SJCRH30 (cell line): ENCODE measurements at regions not wholly inside any gene's neighbourhood (a gene's known extent, or its start where the extent isn't known, plus 50 kb on each side); places are given as distances from the start of the nearest gene placed in this dataset.
A peak's percentile ranks its signal among the peaks of the same experiment; 100 is the strongest.

Experiments used
- DNase-seq, 2 experiments: peaks; one replicate each; pipeline ENCODE4 v3.0.0-alpha.2; 2015 to 2020
- H3K27ac ChIP-seq: fragments of 250-450 bp; sonication (Bioruptor Pico); 2 replicates; pipeline ENCODE4 v1.5.1; 2020; ENCODE audit warnings: mild to moderate bottlenecking, moderate library complexity
- H3K27me3 ChIP-seq: fragments of 250-450 bp; sonication (Bioruptor Pico); 2 replicates; pipeline ENCODE4 v1.5.1; 2020; ENCODE audit warnings: mild to moderate bottlenecking, moderate library complexity
- H3K36me3 ChIP-seq: fragments of 250-450 bp; sonication (Bioruptor Pico); 2 replicates; pipeline ENCODE4 v1.5.1; 2020; ENCODE audit warnings: mild to moderate bottlenecking, moderate library complexity
- H3K4me1 ChIP-seq: fragments of 250-450 bp; sonication (Bioruptor Pico); 2 replicates; pipeline ENCODE4 v1.5.1; 2020; ENCODE audit warnings: mild to moderate bottlenecking, moderate library complexity
- H3K4me3 ChIP-seq: fragments of 250-450 bp; sonication (Bioruptor Pico); 2 replicates; pipeline ENCODE4 v1.5.1; 2020; ENCODE audit warnings: mild to moderate bottlenecking, moderate library complexity
- H3K9me3 ChIP-seq: fragments of 250-450 bp; sonication (Bioruptor Pico); replicated peaks from 2 replicates; pipeline ENCODE4 v1.5.1; 2020; ENCODE audit warnings: mild to moderate bottlenecking, moderate library complexity

DNA sequence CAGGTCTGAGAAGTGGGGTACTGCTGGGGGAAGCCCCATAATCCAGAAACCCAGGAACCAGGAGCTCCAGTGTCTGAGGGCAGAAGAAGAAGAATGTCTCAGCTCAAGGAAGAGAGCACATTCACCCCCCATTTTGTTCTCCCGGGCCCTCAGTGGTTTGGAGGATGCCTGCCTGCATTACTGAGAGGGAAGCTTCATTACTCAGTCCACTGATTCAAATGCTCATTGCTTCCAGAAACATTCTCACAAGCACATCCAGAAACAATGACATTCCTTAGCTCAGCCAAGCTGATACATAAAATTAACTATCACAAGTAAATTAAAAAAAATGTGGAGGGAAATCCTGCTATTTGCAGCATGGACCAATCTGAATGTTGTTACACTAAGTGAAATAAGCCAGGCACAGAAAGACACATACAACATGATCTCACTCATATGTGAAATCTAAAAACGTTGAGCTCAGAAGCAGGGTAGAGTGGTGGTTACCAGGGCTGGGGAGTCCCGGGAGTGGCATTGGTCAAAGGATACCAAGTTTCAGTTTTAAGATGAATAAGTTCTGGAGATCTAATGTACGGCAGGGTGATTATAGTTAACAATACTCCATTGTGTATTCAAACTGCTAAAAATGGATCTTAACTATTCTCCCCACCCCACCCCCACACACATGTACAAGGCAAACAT lies 459.3 kb downstream of the GALR1 start:
- no peak overlapping the region for H3K4me3 ChIP-seq
- H3K27me3 ChIP-seq: no peaks in the 10 kb centered on the region
- H3K36me3 ChIP-seq: no peaks in the 10 kb centered on the region
- H3K9me3 ChIP-seq: no peaks in the 10 kb centered on the region
- no peaks in the 10 kb centered on the region for H3K4me1 ChIP-seq
- DNase-seq: no peak
- H3K27ac ChIP-seq: no peak overlapping the region

DNA sequence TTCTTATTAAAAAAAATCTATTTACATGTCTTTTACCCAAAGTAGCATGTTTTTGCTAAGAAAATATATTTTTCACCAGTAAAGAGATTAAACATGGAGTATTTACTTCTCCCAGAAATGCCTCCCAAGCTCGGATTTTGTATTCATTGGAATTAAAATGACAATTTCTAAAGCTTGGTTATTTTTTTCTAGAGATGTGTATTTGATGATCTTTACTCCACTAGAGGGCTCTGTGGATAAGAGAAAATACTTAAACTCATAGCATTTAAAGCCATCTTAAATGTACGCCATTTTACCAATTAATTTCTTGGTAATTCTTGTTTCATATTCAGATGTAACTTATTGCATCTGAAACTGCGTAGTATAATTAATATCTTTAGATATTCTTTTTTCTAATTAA lies 461.4 kb downstream of the GALR1 start:
- Histone ChIP-seq H3K27me3 (no peaks in the 10 kb centered on the region), H3K9me3 (no peaks in the 10 kb centered on the region)
- DNase-seq: peak in 1 of 2 experiments; percentile 9

DNA sequence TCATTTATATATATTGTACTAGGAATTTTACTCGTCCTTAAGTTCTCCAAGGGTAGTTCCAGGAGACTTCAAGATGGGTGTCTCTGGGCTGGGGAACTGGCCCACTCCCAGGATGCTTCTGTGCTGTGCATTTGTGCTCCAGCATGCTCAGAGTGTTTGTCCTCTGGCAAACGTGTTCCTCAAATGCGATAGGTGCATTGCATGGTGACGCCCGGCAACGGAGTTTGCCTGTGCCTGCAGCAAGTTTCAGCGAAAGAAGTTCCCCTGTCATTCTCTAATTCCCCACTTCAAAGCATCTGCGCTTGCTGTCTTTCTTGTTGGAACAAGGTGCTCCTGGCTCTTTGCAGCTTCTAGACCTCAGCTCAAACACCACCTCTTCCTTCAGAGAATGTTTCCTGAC lies 465.1 kb downstream of the GALR1 start:
- H3K4me3 ChIP-seq: no peak overlapping the region
- H3K9me3 ChIP-seq: no peaks in the 10 kb centered on the region
- no peak for DNase-seq
- H3K27me3 ChIP-seq: no peaks in the 10 kb centered on the region
- peaks cover 3% of the 10 kb centered on the region; the same call in 1 of the 2 replicates for H3K4me1 ChIP-seq
- no peak overlapping the region for H3K27ac ChIP-seq
- no peaks in the 10 kb centered on the region for H3K36me3 ChIP-seq

More for the DNA sequence above, 461.4 kb downstream of the GALR1 start:
- Histone ChIP-seq H3K4me1 (no peaks in the 10 kb centered on the region), H3K27ac (no peak overlapping the region), H3K4me3 (no peak overlapping the region), H3K36me3 (no peaks in the 10 kb centered on the region)

- Histone ChIP-seq H3K27me3 (no peaks in the 10 kb centered on the region), H3K27ac (no peak overlapping the region), H3K9me3 (no peaks in the 10 kb centered on the region), H3K4me3 (no peak overlapping the region), H3K36me3 (no peaks in the 10 kb centered on the region), H3K4me1 (peaks cover 12% of the 10 kb centered on the region)
- no peak for DNase-seq
Observed at GRCh38 chr18:77716282-77716681, 466.6 kb downstream of the GALR1 start.

- no peaks in the 10 kb centered on the region for H3K27me3 ChIP-seq
- H3K4me3 ChIP-seq: no peak overlapping the region
- no peak for DNase-seq
- H3K4me1 ChIP-seq: no peaks in the 10 kb centered on the region
- H3K27ac ChIP-seq: no peak overlapping the region
- H3K9me3 ChIP-seq: no peaks in the 10 kb centered on the region
- H3K36me3 ChIP-seq: no peaks in the 10 kb centered on the region
Observed at GRCh38 chr18:77733292-77733903, 483.8 kb downstream of the GALR1 start.

DNA sequence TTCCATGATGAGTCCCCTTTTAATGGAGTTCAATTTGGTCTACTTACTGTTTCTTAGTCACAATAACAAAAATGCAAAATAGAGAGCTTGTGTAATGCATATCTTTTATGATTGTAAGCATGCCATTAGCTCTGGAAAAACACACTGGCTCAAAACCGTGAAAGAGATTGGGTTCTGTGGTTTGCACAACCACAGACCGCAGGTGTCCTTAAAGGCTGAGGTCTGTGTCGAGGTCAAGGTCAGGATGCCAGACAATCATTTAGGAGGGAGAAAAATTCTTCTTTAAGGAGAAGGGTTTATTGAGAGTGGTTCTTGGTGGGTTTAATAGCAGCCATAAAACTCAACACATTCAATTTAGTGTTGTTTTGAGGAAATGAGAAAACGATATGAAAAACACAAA lies 487.2 kb downstream of the GALR1 start:
- Histone ChIP-seq H3K27me3 (no peaks in the 10 kb centered on the region), H3K4me3 (no peak overlapping the region), H3K9me3 (no peaks in the 10 kb centered on the region), H3K4me1 (no peaks in the 10 kb centered on the region), H3K27ac (no peak overlapping the region), H3K36me3 (no peaks in the 10 kb centered on the region)
- DNase-seq: no peak

DNA sequence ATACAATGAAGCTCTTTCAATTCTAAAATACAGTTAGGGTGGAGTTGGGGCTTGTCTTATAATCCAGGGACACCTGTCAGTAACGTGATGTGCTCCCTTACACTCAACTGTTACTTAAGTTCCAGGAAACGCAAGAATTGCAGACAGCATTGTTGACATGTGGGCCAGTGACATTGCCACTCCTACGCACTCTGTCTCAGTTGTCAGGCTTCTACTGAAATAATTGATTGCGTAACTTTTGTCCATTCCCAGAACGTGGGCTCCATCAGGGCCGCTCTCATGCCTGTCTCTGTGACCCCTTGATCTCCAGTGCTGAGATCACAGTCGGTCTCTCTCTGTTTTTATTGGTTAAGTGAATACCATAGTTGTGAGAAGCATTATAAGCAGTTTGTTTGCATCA lies 487.8 kb downstream of the GALR1 start:
- H3K27me3 ChIP-seq: no peaks in the 10 kb centered on the region
- no peaks in the 10 kb centered on the region for H3K36me3 ChIP-seq
- H3K4me3 ChIP-seq: no peak overlapping the region
- no peaks in the 10 kb centered on the region for H3K9me3 ChIP-seq
- no peak for DNase-seq
- no peaks in the 10 kb centered on the region for H3K4me1 ChIP-seq
- H3K27ac ChIP-seq: no peak overlapping the region

DNA sequence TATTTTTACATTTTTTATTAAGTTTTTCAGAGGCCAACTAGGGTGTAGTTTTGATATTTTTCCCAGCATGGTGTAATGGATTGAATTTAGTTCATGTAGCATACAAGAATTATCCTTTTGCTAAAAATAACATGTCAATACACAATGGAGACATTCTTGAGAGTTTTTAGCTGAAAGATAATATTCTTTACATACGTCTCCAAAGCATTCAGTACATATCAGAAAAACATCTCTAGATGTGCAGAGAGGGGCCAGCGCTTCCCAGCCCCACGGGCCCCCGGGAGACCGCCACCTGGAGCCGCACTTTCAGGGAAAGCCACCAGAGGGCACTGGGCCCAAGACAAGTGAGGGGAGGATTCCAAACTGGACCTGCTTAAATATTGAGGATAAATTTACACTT lies 499.4 kb downstream of the GALR1 start:
- peak; percentile 12 to 43 for DNase-seq
- Histone ChIP-seq H3K9me3 (no peaks in the 10 kb centered on the region), H3K27ac (no peak overlapping the region), H3K36me3 (no peaks in the 10 kb centered on the region), H3K4me3 (no peak overlapping the region), H3K27me3 (no peaks in the 10 kb centered on the region), H3K4me1 (no peaks in the 10 kb centered on the region)

GRCh38 chr18:77750006-77750405 lies 500.4 kb downstream of the GALR1 start:
- DNase-seq: no peak
- Histone ChIP-seq H3K27ac (no peak overlapping the region), H3K4me1 (no peaks in the 10 kb centered on the region), H3K36me3 (no peaks in the 10 kb centered on the region), H3K4me3 (no peak overlapping the region), H3K9me3 (no peaks in the 10 kb centered on the region), H3K27me3 (no peaks in the 10 kb centered on the region)

- Histone ChIP-seq H3K4me1 (no peaks in the 10 kb centered on the region), H3K27me3 (no peaks in the 10 kb centered on the region), H3K36me3 (no peaks in the 10 kb centered on the region), H3K4me3 (no peak overlapping the region), H3K27ac (no peak overlapping the region), H3K9me3 (no peaks in the 10 kb centered on the region)
- no peak for DNase-seq
Observed at GRCh38 chr18:77754475-77755044, 504.9 kb downstream of the GALR1 start.

DNA sequence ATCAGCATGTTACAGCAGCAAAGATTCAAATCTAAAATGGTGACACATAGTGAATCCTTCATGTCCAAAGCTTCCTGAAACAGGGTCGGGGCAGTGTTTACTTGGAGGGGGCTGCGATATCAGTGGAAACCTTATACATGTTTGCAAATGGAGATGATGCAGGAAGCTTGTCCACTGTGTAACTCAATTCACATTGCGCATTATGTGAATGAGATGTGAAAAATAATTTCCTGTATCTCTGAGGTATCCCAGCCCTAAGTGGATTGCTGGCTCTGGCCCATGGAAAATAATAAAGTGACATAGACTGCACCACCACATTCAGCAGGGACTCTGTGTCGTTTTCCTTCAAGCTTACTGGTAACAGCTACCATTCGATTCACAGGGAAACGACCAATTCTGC lies 505.5 kb downstream of the GALR1 start:
- Histone ChIP-seq H3K27ac (no peak overlapping the region), H3K36me3 (no peaks in the 10 kb centered on the region), H3K9me3 (no peaks in the 10 kb centered on the region), H3K4me1 (no peaks in the 10 kb centered on the region), H3K4me3 (no peak overlapping the region), H3K27me3 (no peaks in the 10 kb centered on the region)
- DNase-seq: no peak

DNA sequence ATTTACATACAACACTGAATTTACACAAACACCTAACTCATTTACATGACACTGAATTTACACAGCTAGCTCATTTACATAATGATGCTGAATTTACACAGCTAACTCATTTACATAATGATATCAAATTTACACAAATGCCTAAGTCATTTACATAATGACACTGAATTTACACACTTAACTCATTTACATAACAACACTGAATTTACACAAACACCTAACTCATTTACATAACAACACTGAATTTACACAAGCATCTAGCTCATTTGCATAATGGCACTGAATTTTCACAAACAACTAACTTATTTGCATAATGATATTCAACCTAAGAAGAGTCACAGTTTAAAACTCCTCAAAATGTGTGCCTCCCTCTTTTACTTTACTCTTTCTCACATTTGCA lies 511.7 kb downstream of the GALR1 start:
- H3K4me1 ChIP-seq: no peaks in the 10 kb centered on the region
- no peak overlapping the region for H3K27ac ChIP-seq
- H3K4me3 ChIP-seq: no peak overlapping the region
- DNase-seq: no peak
- H3K27me3 ChIP-seq: no peaks in the 10 kb centered on the region
- no peaks in the 10 kb centered on the region for H3K36me3 ChIP-seq
- H3K9me3 ChIP-seq: no peaks in the 10 kb centered on the region

DNA sequence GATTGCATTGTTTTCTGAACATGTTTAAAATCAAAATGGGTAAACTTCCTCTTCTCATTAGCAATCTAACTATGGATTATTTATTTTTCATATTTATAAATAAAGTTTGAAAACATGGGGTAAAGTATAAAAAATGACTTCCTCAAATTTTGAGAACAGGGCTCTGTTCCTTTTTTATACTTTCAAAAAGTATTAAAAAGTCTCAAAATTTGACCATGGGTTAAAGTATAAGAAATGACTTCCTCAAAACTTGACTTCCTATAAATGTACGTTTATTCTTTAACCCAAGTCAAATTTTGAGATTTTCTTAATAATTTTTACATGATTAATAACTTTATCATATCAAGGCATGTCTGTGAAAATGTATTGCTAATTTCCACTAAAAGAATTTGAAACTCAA lies 512.4 kb downstream of the GALR1 start:
- Histone ChIP-seq H3K4me1 (no peaks in the 10 kb centered on the region), H3K27me3 (no peaks in the 10 kb centered on the region), H3K36me3 (no peaks in the 10 kb centered on the region), H3K9me3 (no peaks in the 10 kb centered on the region), H3K4me3 (no peak overlapping the region), H3K27ac (no peak overlapping the region)
- no peak for DNase-seq

- H3K27ac ChIP-seq: no peak overlapping the region
- no peak for DNase-seq
Observed at GRCh38 chr18:77762642-77763041, 513.0 kb downstream of the GALR1 start.

DNA sequence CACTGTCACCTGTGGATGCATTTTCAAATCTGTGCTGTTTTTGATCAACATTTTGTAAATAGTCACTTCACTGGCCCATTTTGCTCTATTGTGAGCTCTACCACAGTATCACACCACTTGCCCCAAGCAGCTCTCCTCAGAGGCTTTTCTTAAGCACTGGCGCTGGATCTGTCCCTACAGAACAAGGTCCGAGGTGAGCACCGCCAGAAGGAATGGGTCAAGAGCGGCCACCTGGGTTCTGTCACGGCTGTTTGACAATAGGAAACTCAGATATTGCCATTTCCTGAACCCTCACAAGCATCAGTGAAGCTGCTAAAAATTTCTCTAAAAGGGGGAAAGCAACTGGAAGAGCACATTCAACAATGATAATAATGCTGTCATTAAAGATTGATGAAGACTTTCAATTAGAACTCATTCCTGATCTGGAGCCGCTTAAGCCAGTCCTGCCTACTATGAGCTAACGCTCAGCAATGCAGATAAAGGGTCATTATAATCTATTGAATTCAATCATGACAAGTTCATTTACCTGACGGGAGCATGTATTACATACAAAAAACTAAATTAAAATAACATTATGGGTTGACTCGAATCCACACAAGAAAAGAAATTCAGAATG lies 514.0 kb downstream of the GALR1 start:
- Histone ChIP-seq H3K4me1 (no peaks in the 10 kb centered on the region), H3K4me3 (no peak overlapping the region)
- no peak for DNase-seq

More at GRCh38 chr18:77762642-77763041, 513.0 kb downstream of the GALR1 start:
- H3K9me3 ChIP-seq: no peaks in the 10 kb centered on the region
- no peaks in the 10 kb centered on the region for H3K36me3 ChIP-seq
- no peaks in the 10 kb centered on the region for H3K27me3 ChIP-seq
- H3K4me3 ChIP-seq: no peak overlapping the region
- H3K4me1 ChIP-seq: no peaks in the 10 kb centered on the region

More for the DNA sequence above, 514.0 kb downstream of the GALR1 start:
- Histone ChIP-seq H3K36me3 (no peaks in the 10 kb centered on the region), H3K27ac (no peak overlapping the region), H3K9me3 (no peaks in the 10 kb centered on the region), H3K27me3 (no peaks in the 10 kb centered on the region)
